H7 (cell line): ENCODE measurements at regions not wholly inside any gene's neighbourhood (a gene's known extent, or its start where the extent isn't known, plus 50 kb on each side); places are given as distances from the start of the nearest gene placed in this dataset.

Experiments
- DNase-seq: peaks from one replicate; pipeline ENCODE4 v3.0.0; 2012
- H3K27me3 ChIP-seq: 2 replicates; pipeline ENCODE4 v1.6.0; 2011; ENCODE audit warnings: mild to moderate bottlenecking, low read length; ENCODE audit not compliant: control insufficient read depth, insufficient read depth
- H3K36me3 ChIP-seq: replicated peaks from 2 replicates; pipeline ENCODE4 v1.5.1; 2011; ENCODE audit warnings: low read length; ENCODE audit not compliant: control insufficient read depth, insufficient read depth
- H3K4me3 ChIP-seq: 2 replicates; pipeline ENCODE4 v1.5.1; 2011; ENCODE audit warnings: low read depth, mild to moderate bottlenecking, control low read depth, low read length, moderate library complexity; ENCODE audit not compliant: insufficient read depth

DNA sequence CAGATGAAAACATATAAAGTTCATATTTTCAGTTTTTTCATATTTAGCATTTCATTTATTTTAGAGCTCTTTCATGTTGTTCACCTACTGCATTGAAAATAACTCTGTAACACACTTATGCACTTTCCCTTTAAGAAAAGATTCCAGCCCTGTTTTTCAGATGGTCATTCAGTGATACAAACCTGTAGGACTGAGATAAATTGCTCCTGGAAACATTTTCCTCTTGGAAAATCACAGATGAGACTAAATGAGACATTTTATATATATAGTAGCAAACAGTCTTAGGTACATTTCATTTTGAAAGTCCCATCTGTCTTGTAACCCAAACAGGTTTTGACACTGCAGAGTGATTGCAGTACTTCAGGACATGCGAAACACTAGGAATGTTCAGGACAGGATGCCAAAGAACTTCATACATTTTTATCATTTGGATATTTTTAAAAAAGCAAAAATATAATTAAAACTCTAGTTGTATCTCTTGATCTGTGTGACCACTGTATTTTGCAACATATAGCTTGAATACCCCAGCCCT, 412.4 kb downstream of the MTX2 start:
- no peak for DNase-seq
- H3K27me3 ChIP-seq, result no peaks in the 10 kb centered on the region; the same call in 1 of the 2 replicates
- H3K4me3 ChIP-seq, result no peak overlapping the region

DNA sequence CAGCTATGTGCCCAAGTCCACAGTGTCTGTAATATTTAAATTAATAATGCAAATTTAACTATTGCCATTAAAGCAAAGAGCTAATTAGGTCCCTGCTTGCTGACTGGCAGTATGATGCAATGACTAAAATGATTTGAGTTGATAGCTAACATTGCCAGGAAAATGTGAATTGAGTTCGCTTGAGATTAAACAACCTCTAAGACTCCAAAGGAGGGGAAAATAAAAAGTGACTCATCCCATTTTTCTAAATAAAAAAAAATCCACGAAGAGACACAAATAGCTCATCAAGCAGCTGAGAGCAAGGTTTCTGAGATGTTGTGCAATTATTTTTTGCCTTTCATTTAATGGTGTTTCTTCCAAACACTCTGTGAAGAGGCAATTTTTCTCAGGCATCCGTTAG, 413.0 kb downstream of the MTX2 start:
- DNase-seq, result no peak
- H3K4me3 ChIP-seq, result no peak overlapping the region
- H3K27me3 ChIP-seq, result no peaks in the 10 kb centered on the region; the same call in 1 of the 2 replicates
- H3K36me3 ChIP-seq, result no peaks in the 10 kb centered on the region

More for the DNA sequence above, 412.4 kb downstream of the MTX2 start:
- H3K36me3 ChIP-seq, result no peaks in the 10 kb centered on the region

DNA sequence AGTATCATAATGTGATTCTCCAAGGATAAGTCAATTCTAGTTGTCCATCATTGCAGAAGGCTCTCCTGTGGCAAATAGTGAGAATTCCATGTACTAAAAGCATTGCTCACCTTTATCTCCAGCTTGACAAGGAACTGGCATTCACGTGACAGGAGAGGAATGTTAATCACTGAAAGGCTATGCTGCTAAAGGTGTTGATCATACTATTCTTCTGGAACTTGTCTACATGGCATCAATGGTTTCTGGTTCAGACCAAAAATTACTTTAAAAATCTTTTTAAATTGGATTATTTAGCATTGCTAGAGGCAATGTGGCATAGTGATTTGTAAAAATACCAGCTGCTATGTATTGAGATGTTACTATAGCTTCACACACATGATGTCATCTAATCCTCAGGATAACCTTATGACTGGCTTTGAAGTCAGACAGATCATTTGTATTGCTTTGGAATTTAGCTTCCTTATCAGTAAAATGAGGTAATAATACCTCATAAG, 414.4 kb downstream of the MTX2 start:
- no peaks in the 10 kb centered on the region; the same call in 1 of the 2 replicates for H3K27me3 ChIP-seq
- no peak overlapping the region for H3K4me3 ChIP-seq
- H3K36me3 ChIP-seq, result no peaks in the 10 kb centered on the region
- DNase-seq, result no peak

DNA sequence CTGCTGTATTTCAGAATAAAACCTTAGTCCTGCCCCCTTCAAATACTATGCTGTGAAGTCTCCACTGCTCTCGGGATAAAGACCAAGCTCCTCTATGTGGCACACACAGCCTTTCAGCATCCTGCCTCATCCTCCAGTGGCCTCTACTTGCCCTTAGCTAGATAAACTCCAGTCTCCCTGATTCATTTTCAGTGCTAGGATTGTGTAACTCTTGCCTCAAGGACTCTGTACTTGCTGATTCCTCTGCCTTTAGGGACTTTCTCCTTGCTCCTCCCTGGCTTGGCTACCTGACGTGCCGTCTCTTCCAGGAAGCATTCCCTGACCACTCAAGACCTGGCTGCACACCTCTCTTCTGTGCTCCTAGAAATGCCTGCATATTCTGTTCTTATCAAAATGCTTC, 416.7 kb downstream of the MTX2 start:
- Histone ChIP-seq H3K27me3 (no peaks in the 10 kb centered on the region; the same call in 1 of the 2 replicates), H3K4me3 (no peak overlapping the region), H3K36me3 (no peaks in the 10 kb centered on the region)
- no peak for DNase-seq

DNA sequence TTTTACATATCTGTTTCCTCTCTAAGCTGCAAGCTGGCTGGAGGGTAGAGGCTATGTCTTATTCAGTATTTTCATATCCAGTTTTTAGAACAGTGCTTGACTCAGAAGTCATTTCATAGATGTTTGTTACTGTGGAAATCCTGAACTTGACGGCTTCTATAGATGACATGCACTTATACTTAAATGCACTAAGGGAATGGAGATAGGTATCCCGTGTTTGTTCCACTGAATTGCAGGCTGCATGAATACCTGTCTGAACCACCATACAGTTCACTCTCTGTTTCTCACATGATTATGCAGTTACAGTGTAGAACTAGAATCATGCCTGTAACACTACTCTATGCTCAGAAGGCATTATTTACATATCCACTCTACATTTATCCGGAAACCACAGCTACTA, 417.1 kb downstream of the MTX2 start:
- DNase-seq, result no peak
- H3K4me3 ChIP-seq, result no peak overlapping the region
- H3K36me3 ChIP-seq, result no peaks in the 10 kb centered on the region
- H3K27me3 ChIP-seq, result no peaks in the 10 kb centered on the region; the same call in 1 of the 2 replicates

DNA sequence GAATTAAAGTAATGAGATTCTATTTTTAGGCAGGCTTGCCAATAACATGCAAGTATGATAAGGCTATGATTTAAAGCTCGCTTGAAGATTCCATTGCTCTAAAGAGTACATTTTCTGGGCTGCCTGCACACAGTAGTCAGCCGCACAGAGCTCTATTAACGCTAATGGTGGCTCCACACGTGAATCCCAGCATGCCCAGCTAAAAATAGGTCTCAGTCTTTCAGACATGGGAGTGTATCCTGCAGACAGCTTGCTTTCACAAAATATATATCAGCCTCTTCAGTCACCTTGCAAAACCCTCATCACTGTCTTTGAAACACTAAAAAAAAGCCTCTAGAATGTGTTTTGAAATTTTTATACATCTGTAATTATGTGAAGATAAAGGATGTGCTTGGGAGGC, 418.1 kb downstream of the MTX2 start:
- no peaks in the 10 kb centered on the region; the same call in 1 of the 2 replicates for H3K27me3 ChIP-seq
- H3K4me3 ChIP-seq, result no peak overlapping the region
- no peak for DNase-seq

DNA sequence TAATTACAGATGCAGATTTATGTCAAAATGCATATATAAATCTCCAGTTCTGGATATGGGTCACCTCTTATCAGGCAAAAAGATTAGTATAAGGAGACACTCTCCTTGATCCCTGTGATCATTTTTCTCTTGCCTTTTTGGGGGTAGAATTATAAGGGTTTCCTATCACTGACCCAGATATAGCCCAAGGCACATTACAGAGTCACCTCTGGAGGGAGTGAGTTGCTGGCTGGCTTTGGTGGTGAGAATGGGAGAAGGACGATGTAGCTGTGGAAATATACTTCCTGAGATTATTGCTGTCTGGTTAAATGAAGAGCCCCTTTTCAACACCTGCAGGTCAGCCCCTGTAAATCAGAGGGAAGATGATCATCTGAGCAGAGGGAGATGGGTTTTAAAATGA, 418.7 kb downstream of the MTX2 start:
- Histone ChIP-seq H3K36me3 (no peaks in the 10 kb centered on the region), H3K27me3 (no peaks in the 10 kb centered on the region; the same call in 1 of the 2 replicates), H3K4me3 (no peak overlapping the region)
- no peak for DNase-seq

More for the DNA sequence above, 418.1 kb downstream of the MTX2 start:
- H3K36me3 ChIP-seq, result no peaks in the 10 kb centered on the region

DNA sequence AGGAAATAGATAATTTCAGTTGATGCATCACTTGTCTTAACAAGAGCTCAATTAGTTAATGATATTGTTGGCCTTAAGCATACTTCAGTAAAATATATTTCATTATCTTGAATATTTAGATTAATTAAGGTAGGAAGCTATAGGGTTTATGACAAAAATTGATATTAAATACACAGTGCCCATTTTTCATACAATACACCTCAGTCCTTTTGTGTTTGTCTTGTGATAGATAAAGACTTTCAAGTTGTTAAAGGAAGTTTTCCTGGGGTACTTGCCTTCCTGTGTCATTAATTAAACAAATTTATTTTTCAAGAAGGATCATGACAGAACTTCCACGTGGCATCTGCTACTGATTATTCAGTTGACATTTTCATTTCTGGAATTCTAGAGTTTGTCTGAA, 420.5 kb downstream of the MTX2 start:
- no peaks in the 10 kb centered on the region for H3K36me3 ChIP-seq
- no peak for DNase-seq
- H3K4me3 ChIP-seq, result no peak overlapping the region
- no peaks in the 10 kb centered on the region; the same call in 1 of the 2 replicates for H3K27me3 ChIP-seq

DNA sequence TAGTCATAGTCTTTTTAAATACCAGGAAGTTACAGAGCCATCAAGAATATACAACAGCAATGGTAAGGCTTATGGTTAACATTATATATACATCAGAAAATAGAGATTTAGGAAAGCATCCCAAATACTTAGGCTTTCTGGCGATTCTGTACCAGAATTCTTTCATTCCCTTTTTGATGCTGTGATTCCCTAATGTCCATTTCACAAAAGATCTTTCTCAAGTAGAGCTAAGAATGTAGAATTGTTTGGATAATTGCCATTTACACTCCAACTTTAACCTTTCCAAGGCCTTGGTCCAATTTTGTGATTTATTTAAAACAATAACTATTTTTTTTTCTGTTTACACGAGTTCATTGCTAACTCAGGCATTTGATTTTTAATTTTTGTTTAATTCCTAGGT, 422.2 kb downstream of the MTX2 start:
- H3K4me3 ChIP-seq, result no peak overlapping the region
- DNase-seq, result no peak
- H3K36me3 ChIP-seq, result no peaks in the 10 kb centered on the region
- H3K27me3 ChIP-seq, result no peaks in the 10 kb centered on the region

DNA sequence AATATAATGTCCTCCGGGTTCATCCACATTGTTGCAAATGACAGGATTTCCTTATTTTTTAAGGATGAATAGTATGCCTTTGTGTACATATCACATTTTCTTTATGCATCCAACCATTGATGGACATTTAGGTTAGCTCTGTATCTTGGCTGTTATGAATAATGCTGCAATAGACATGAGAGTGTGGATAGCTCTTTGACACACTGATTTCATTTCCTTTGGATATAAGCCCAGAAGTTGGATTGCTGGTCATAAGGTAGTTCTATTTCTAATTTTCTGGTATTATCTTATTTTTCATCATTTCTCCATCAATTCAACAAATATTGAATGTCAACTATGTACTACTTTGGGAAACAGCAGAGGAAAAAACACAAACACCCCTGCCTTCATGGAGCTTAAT, 423.3 kb downstream of the MTX2 start:
- no peaks in the 10 kb centered on the region for H3K36me3 ChIP-seq
- no peaks in the 10 kb centered on the region for H3K27me3 ChIP-seq
- DNase-seq, result no peak
- no peak overlapping the region for H3K4me3 ChIP-seq

DNA sequence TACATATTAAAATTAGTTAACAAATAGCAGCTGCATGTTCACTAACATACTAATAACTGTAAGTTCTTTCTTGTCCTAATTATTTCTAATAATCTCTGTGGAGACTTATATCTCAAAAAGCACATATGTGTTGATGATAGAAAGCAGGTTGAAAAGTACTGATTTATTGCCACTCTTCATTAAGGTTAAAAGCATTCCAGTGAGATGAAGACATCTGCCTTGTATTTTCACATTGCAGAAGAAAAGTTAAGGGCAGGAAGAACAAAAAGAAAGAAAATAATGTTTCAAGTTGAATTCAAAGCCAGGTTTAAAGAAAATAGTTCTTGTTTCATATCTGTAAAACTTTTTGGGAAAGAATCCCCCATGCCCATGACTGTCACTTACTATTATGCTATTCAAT, 429.9 kb downstream of the MTX2 start:
- DNase-seq, result no peak
- Histone ChIP-seq H3K36me3 (no peaks in the 10 kb centered on the region), H3K4me3 (no peak overlapping the region), H3K27me3 (no peaks in the 10 kb centered on the region)

DNA sequence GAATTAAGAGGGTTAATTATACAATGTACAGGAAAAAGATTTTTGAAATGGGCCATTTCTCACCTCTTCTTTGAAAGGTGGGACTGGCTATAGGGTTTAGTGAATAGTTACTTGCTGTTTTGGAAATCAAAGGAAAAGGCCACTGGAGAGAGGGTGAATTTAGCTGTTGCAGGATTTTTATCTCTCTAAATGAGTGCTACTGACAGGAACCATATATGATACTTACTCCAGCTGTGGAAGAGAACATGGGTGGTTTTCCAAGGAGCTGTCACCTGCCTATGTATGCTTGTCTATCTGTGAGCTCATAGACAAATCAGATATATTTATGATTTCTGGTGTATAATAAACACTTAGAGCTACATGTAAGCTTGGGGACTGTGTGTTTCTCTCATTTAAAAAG, 430.4 kb downstream of the MTX2 start:
- DNase-seq, result no peak
- H3K27me3 ChIP-seq, result no peaks in the 10 kb centered on the region
- no peak overlapping the region for H3K4me3 ChIP-seq
- H3K36me3 ChIP-seq, result no peaks in the 10 kb centered on the region

DNA sequence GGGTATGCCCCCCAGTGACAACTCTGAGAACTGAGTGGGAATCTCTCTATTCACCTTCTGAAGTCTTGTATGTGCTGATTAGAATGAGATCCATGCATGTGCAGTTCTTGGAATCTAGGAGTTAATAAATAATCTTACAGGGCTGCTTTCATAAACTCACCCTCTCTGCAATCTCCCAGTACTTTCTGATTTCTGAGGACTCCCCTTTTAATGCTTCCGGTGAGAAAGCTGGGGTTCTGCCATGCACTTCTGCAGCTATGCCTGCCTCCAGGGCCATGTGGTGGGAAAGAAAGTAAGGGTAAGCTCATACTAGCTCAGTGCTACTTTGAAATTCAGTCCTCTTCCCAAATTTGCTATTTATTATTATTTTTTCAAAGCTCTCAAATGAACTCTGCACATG, 432.9 kb downstream of the MTX2 start:
- no peak for DNase-seq
- Histone ChIP-seq H3K4me3 (no peak overlapping the region), H3K27me3 (no peaks in the 10 kb centered on the region), H3K36me3 (no peaks in the 10 kb centered on the region)

DNA sequence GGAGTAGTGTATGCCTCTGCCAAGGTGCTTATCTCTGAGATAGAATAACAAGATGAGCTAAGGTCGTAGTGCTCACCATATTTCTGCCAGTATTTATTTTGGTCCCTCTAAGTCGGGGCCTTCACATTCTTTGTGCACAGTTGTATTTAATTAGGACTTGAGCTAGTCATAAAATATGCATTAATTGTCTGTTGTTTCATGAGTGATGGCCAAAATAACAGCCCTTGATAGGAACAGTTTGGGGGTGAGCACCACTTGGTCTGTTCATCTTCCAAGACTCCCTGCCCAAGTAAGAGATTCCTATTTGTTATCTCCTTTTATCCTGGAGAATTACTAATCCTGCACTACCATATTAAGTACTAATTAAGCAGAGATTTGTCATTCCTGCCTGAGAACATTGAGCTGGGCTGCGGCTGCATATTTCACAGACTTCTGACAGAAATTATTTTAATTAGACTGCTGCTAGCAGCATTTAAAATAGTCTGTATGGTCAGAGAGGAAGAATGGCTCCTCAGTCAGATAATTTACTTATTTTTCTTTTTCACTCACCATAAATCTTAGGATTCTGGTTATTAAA, 435.1 kb downstream of the MTX2 start:
- no peak overlapping the region for H3K4me3 ChIP-seq
- no peak for DNase-seq
- H3K36me3 ChIP-seq, result no peaks in the 10 kb centered on the region
- no peaks in the 10 kb centered on the region for H3K27me3 ChIP-seq

DNA sequence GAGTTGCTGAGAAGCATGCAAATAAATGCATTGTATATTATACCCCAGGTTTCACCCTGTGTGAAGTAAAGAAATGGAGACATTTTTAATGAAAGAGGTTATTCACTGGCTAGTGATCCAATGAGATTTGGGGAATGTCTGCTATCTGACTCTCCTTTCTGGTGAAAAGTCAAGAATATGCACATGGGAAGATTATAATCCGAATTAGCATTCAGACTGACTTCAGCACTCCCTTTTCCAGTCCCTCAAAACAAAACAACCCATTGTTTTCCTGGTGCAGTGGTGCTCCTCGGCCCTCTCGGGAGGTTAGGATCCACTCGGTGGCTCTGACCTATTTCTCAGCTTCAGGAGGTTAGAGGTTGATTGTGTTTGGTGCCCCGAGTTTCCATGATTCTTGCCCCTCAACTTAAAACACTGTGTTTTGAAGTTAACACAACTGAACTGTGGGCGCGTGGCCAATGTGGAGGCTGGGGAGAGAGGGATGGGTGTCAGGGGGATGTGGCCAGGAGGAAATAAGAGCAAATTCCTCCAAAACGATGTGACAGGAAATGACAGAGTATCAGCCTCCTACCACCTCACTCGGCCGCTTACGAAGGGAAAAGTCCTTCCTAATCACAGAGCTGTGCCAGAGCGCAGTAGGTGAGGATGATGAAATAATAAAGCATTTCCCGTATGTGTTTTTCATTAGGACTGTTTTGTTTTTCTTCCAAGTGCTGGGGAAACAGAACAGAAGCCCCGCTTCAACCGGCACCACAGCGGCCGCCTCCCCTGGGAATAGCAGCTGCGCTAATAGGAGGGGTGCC, 440.1 kb downstream of the MTX2 start:
- DNase-seq, result no peak
- H3K36me3 ChIP-seq, result no peaks in the 10 kb centered on the region
- H3K4me3 ChIP-seq, result no peak overlapping the region
- H3K27me3 ChIP-seq, result no peaks in the 10 kb centered on the region
